NB4 (cell line): ENCODE measurements at regions not wholly inside any gene's neighbourhood (a gene's known extent, or its start where the extent isn't known, plus 50 kb on each side); places are given as distances from the start of the nearest gene placed in this dataset.

Source experiments
- POLR2A ChIP-seq: IDR thresholded peaks from 2 replicates; pipeline ENCODE4 v1.6.1; 2011; ENCODE audit warnings: mild to moderate bottlenecking; ENCODE audit not compliant: insufficient read length; ENCODE audit errors: extremely low read depth
- TF ChIP-seq, protein P1 (sequence below): IDR thresholded peaks from one replicate; pipeline ENCODE4 v1.5.1; 2012; ENCODE audit warnings: low read depth, low read length
- TF ChIP-seq, protein P2 (sequence below): IDR thresholded peaks from 2 replicates; pipeline ENCODE4 v1.6.1; 2011; ENCODE audit warnings: low read depth, low read length

DNA sequence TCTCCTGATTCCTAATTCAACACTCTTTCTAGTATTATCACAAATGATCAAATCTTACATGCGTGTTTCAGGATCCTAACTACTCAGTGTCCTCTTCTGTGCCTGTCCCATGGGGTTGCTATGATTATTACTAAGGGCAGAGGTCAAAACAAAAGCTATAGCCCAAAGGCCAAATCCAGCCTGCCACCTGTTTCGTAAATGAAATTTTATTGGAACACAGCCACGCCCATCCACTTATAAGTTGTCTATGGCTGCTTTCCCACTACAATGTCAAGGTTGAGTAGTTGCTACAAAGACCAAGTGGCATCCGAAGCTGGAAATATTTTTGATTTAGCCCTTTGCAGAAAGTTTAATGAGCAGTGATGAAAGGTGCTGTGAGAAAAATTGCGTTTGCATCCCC is 336.6 kb downstream of the TMEM114 start:
- TF ChIP-seq, protein P1, sequence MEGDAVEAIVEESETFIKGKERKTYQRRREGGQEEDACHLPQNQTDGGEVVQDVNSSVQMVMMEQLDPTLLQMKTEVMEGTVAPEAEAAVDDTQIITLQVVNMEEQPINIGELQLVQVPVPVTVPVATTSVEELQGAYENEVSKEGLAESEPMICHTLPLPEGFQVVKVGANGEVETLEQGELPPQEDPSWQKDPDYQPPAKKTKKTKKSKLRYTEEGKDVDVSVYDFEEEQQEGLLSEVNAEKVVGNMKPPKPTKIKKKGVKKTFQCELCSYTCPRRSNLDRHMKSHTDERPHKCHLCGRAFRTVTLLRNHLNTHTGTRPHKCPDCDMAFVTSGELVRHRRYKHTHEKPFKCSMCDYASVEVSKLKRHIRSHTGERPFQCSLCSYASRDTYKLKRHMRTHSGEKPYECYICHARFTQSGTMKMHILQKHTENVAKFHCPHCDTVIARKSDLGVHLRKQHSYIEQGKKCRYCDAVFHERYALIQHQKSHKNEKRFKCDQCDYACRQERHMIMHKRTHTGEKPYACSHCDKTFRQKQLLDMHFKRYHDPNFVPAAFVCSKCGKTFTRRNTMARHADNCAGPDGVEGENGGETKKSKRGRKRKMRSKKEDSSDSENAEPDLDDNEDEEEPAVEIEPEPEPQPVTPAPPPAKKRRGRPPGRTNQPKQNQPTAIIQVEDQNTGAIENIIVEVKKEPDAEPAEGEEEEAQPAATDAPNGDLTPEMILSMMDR: no peak
- TF ChIP-seq POLR2A: no peak
- TF ChIP-seq, protein P2, sequence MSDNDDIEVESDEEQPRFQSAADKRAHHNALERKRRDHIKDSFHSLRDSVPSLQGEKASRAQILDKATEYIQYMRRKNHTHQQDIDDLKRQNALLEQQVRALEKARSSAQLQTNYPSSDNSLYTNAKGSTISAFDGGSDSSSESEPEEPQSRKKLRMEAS: no peak
